ENCODE measurements at regions not wholly inside any gene's neighbourhood (a gene's known extent, or its start where the extent isn't known, plus 50 kb on each side); places are given as distances from the start of the nearest gene placed in this dataset.

- TF ChIP-seq, protein P1, sequence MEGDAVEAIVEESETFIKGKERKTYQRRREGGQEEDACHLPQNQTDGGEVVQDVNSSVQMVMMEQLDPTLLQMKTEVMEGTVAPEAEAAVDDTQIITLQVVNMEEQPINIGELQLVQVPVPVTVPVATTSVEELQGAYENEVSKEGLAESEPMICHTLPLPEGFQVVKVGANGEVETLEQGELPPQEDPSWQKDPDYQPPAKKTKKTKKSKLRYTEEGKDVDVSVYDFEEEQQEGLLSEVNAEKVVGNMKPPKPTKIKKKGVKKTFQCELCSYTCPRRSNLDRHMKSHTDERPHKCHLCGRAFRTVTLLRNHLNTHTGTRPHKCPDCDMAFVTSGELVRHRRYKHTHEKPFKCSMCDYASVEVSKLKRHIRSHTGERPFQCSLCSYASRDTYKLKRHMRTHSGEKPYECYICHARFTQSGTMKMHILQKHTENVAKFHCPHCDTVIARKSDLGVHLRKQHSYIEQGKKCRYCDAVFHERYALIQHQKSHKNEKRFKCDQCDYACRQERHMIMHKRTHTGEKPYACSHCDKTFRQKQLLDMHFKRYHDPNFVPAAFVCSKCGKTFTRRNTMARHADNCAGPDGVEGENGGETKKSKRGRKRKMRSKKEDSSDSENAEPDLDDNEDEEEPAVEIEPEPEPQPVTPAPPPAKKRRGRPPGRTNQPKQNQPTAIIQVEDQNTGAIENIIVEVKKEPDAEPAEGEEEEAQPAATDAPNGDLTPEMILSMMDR (IDR thresholded peaks at IDR 0.05 in 8 of 11, conservative IDR thresholded peaks at IDR 0.05 in 3 of 11): no peak
- TF ChIP-seq POLR2A (IDR thresholded peaks at IDR 0.05) (no peak), POLR2AphosphoS5 (IDR thresholded peaks at IDR 0.05) (no peak)
Measured at GRCh38 chr2:180734382-180734781, 246.0 kb upstream of the UBE2E3 start.

Measured in spleen (tissue), 7 donors.